Right kidney (tissue), 1 donor: ENCODE measurements at regions not wholly inside any gene's neighbourhood (a gene's known extent, or its start where the extent isn't known, plus 50 kb on each side); places are given as distances from the start of the nearest gene placed in this dataset.
"Not testable (repeated sequence)": the region's sequence is repeated elsewhere in the genome, so short reads cannot be mapped to it uniquely, and the experiment has no call there.

Experiments used
- DNase-seq: peaks from one replicate; pipeline ENCODE4 v3.0.0-alpha.2; 2016

- no peak for DNase-seq
Observed at GRCh38 chr6:15761045-15761502, 98.2 kb upstream of the DTNBP1 start.

GRCh38 chr6:15758631-15759215 lies 95.9 kb upstream of the DTNBP1 start:
- no peak for DNase-seq

DNA sequence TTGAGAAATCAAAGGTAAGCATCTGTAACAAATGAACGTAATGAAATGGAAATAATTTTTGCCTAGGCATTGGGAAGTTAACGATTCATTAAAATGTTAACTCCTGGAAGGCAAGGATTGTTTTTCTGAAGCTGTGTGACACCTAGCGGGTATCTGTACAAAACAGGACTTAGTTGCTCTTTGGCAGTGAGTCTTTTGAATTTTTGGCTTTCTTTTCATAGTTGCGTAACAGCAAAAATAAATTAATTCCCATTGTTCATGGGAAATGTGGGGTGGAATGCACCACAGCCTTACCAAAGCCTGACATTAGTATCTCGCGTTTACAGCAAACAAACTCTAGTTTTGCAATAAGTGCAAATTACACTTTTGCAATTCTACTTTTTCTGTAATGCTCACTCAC lies 92.7 kb upstream of the DTNBP1 start:
- DNase-seq: no peak

DNA sequence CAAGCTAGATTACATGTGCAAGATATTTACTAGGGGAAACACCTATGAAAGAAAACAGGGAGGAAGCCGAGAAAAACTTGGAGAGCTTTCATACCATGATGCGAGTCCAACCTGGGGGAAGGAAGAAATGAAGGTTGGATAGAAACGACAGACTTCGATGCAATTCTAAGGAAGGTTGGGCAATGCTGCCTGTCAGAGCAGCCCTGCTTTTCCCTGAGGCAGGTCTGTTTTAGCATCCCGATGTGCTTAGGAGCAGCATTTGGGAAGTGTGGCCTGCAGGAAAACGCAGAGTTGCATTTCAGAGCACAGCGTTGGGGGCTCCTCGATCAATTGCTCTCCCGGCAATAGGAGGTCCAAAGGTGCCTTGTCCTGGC lies 91.9 kb upstream of the DTNBP1 start:
- no peak for DNase-seq

DNA sequence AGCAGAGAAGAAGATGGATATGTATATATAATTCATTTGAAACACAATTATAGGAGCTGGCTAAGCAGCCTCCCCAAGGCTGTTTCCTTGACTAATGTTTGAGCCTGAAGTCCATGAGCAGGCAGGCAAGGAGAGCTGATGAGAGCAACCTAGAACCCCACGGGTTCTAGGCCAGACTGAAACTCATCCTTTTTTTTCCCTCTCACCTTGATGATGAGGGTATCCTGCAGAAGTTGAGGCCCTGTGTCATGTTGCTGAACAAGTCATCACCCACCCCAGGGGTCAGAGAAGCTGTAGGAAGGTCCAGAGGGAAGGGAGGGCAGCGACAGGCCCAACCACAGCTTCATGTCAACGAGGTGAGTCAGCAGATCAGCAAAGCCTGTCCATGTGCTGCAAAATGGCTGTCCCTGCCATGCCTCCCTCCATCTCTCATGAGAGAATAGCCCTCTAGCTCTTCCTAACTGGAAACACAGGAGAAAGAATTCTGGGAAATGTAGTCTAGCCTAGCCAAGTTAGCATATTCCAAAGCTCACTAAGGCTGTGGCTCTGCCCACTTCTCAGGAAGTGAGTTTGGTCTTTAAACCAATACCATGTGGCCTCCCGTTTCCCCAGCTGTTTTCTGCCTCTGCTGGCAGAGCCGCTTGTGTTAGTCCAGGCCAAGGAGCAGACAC lies 91.3 kb upstream of the DTNBP1 start:
- DNase-seq: no peak

- DNase-seq: no peak
Observed at GRCh38 chr6:15752820-15753219, 90.0 kb upstream of the DTNBP1 start.

GRCh38 chr6:15751721-15752350 lies 89.0 kb upstream of the DTNBP1 start:
- no peak for DNase-seq

GRCh38 chr6:15748341-15748740 lies 85.5 kb upstream of the DTNBP1 start:
- DNase-seq: no peak

DNA sequence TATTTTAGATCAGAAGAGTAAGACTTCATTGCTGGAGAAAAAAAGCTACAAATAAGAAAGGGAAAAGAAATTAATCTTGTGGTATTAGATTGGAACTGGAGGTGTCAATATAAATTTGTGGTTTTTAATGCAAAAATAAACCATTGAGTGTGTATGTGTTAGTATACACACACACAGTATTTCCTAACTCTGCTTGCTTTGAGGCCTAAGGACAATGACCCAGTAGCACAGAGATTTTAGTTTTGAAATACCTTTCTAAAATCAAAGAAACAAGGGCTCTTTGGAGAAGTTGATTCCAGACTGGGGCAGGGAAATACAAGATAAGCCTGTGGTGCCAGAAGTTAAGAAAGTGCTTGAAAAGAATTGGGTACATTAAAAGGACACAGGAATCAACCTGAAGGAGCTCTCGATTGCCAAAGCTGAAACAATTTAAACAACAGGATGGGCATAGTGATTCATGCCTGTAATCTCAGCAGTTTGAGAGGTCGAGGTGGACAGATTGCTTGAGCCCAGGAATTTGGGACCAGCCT lies 84.6 kb upstream of the DTNBP1 start:
- DNase-seq: no peak

- no peak for DNase-seq
Observed at GRCh38 chr6:15745781-15746180, 83.0 kb upstream of the DTNBP1 start.

- no peak for DNase-seq
Observed at GRCh38 chr6:15744818-15745402, 82.1 kb upstream of the DTNBP1 start.

- DNase-seq: not testable (repeated sequence)
Observed at GRCh38 chr6:15742013-15742412, 79.2 kb upstream of the DTNBP1 start.

DNA sequence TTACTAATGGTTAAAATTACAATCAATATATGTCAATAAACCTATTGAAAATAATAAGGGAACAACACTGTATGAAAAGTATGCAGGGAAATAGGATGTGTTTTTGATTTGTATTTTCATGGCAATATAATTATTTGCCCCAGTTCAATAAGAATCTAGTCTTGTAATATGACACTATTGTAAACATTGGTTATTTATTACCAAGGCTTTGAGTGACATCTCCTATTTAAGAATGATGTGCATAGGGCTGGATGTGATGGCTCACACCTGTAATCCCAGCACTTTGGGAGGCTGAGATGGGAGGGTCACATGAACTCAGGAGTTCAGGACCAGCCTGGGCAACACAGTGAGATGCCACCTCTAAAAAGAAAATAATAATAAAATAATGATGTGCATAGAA lies 78.6 kb upstream of the DTNBP1 start:
- DNase-seq: no peak

- DNase-seq: no peak
Observed at GRCh38 chr6:15739867-15740266, 77.0 kb upstream of the DTNBP1 start.

DNA sequence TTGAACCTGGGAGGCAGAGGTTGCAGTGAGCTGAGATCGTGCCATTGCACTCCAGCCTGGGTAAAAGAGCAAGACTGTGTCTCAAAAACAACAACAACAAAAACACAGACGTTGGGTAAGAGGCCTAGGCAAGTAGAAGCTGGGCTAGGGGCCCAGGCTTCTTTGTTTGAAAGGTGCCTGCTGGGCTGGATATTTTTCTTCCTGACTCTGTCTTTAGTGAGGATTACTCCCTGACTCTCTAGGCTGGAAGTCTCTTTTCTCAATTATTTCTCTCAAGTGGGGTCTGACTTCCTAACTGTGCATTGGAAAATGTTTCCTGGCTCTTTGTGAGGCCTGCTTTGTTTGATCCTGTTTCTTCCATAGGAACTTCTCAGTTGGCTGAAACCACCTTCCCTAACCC lies 76.5 kb upstream of the DTNBP1 start:
- DNase-seq: no peak

DNA sequence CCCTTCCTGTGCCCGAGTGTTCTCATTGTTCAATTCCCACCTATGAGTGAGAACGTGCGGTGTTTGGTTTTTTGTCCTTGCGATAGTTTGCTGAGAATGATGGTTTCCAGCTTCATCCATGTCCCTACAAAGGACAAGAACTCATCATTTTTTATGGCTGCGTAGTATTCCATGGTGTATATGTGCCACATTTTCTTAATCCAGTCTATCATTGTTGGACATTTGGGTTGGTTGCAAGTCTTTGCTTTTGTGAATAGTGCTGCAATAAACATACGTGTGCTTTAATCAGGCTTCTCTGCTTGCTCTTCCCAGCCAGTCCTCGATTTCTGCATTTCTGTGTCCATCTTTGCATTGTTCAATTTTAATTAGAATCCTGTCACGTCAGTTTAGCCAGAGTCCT lies 75.4 kb upstream of the DTNBP1 start:
- not testable (repeated sequence) for DNase-seq

- DNase-seq: no peak
Observed at GRCh38 chr6:15736297-15736696, 73.5 kb upstream of the DTNBP1 start.

- DNase-seq: no peak
Observed at GRCh38 chr6:15735567-15736265, 72.9 kb upstream of the DTNBP1 start.

DNA sequence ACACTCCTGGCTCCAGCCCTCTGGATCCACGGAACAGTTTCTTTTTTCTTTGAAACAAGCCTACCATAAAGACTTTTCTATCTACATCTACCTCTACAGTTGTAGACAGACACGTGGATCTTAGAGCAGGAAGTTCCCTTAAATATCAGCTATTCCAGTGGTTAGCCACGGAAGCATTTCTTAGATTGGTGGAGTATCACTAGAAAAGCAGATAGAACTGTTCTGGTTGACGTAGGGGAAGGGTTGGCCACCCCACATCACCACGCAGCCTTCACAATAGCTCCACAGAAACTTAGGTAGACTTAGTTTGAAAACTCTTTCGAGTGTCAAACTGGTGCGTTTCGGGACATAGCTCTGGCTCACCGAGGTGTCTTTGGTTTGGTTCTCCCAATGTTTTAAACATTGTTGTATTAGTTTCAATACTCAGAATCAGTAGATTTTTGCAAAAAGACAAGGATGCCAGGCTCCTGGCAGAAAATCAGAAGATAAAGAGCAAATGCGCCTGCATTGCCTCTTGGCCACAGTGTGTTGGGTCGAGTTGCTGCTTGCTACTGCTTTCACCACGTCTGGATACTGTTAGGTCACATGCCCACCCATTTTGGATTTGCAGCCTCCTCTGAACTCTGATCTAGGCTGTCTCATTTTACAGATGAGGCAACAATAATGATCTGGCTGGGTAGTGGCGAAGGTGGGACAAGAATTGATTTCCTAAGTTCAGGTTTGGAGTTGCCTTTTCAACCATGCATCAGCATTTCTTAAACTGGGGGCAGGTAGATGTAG lies 71.5 kb upstream of the DTNBP1 start:
- no peak for DNase-seq

DNA sequence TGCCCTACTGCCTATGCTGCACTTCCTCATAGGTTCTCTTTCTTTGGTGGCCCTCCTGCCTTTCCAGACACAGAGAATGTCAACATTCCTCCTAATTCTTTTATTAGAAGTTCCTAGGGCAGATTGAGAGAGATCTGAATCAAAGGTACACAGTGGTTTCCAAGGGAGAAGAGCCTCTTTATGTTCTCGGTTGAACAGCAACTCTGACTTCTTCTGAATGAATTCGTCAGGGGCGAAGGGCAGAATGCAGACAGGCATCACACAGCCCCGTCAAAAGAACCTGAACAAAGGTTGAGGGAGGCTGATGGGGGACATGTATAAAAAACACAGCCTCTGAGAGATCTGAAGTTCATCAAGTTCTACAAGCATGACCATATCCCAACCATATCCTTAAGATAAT lies 68.1 kb upstream of the DTNBP1 start:
- DNase-seq: no peak

- DNase-seq: no peak
Observed at GRCh38 chr6:15730442-15730841, 67.6 kb upstream of the DTNBP1 start.

GRCh38 chr6:15722731-15723130 lies 59.9 kb upstream of the DTNBP1 start:
- no peak for DNase-seq
